ENCODE measurements at regions not wholly inside any gene's neighbourhood (a gene's known extent, or its start where the extent isn't known, plus 50 kb on each side); places are given as distances from the start of the nearest gene placed in this dataset.
A peak's percentile ranks its signal among the peaks of the same experiment; 100 is the strongest.

DNA sequence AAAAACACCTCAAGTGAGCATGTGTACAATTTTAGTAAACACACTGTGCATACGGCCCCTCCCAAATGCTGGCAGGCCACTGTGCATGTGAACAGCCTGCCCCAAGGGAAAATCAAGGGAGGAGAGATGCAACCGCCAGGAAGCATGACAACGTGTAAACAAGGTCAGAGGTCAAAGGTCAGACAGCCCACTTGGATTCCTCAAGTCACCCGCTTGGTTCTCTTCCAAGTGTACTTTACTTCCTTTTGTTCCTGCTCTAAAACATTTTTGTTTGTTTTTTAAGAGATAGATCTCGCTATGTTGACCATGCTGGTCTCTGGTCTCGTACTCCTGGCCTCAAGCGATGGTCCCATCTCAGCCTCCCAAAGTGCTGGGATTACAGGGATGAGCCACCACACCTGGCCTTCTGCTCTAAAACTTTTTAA lies 126.7 kb upstream of the SHB start (continued):
- TF ChIP-seq ETV5 (CRISPR knock-in tag; IDR thresholded peaks at IDR 0.05; ENCODE audit: borderline replicate concordance) (peak; percentile 57; the same call in 1 of the 2 replicates), ZMYM3 (CRISPR knock-in tag; IDR thresholded peaks at IDR 0.05) (0 out of 2 replicates have a peak, but pooled peaks have one; percentile 6), TRIM24 (CRISPR knock-in tag; IDR thresholded peaks at IDR 0.05) (0 out of 2 replicates have a peak, but pooled peaks have one; percentile 56), RXRB (CRISPR knock-in tag; IDR thresholded peaks at IDR 0.05; ENCODE audit: borderline replicate concordance) (peak; percentile 81), TCF7 (IDR thresholded peaks at IDR 0.05; ENCODE audit: low read depth) (peak; percentile 32), ZMAT3 (CRISPR knock-in tag; conservative IDR thresholded peaks at IDR 0.05) (no peak), GABPA (IDR thresholded peaks at IDR 0.05; ENCODE audit: low read depth, low read length) (no peak), GABPA (CRISPR knock-in tag; IDR thresholded peaks at IDR 0.05; ENCODE audit: low read depth) (0 out of 2 replicates have a peak, but pooled peaks have one; percentile 22), GATAD2A (CRISPR knock-in tag; IDR thresholded peaks at IDR 0.05) (peak; percentile 68), THYN1 (CRISPR knock-in tag; IDR thresholded peaks at IDR 0.05; ENCODE audit: borderline replicate concordance, low read depth) (no peak), THAP11 (CRISPR knock-in tag; IDR thresholded peaks at IDR 0.05) (peak; percentile 48; the same call in 1 of the 2 replicates), HMGXB3 (CRISPR knock-in tag; IDR thresholded peaks at IDR 0.05; ENCODE audit: borderline replicate concordance) (peak; percentile 52; the same call in 1 of the 2 replicates), ZNF329 (CRISPR knock-in tag; IDR thresholded peaks at IDR 0.05; ENCODE audit: low read depth) (no peak)
- TF ChIP-seq, protein P1, sequence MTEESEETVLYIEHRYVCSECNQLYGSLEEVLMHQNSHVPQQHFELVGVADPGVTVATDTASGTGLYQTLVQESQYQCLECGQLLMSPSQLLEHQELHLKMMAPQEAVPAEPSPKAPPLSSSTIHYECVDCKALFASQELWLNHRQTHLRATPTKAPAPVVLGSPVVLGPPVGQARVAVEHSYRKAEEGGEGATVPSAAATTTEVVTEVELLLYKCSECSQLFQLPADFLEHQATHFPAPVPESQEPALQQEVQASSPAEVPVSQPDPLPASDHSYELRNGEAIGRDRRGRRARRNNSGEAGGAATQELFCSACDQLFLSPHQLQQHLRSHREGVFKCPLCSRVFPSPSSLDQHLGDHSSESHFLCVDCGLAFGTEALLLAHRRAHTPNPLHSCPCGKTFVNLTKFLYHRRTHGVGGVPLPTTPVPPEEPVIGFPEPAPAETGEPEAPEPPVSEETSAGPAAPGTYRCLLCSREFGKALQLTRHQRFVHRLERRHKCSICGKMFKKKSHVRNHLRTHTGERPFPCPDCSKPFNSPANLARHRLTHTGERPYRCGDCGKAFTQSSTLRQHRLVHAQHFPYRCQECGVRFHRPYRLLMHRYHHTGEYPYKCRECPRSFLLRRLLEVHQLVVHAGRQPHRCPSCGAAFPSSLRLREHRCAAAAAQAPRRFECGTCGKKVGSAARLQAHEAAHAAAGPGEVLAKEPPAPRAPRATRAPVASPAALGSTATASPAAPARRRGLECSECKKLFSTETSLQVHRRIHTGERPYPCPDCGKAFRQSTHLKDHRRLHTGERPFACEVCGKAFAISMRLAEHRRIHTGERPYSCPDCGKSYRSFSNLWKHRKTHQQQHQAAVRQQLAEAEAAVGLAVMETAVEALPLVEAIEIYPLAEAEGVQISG (CRISPR knock-in tag; IDR thresholded peaks at IDR 0.05): 0 out of 2 replicates have a peak, but pooled peaks have one; percentile 22
- TF ChIP-seq, protein P2, sequence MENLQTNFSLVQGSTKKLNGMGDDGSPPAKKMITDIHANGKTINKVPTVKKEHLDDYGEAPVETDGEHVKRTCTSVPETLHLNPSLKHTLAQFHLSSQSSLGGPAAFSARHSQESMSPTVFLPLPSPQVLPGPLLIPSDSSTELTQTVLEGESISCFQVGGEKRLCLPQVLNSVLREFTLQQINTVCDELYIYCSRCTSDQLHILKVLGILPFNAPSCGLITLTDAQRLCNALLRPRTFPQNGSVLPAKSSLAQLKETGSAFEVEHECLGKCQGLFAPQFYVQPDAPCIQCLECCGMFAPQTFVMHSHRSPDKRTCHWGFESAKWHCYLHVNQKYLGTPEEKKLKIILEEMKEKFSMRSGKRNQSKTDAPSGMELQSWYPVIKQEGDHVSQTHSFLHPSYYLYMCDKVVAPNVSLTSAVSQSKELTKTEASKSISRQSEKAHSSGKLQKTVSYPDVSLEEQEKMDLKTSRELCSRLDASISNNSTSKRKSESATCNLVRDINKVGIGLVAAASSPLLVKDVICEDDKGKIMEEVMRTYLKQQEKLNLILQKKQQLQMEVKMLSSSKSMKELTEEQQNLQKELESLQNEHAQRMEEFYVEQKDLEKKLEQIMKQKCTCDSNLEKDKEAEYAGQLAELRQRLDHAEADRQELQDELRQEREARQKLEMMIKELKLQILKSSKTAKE (CRISPR knock-in tag; IDR thresholded peaks at IDR 0.05; ENCODE audit: borderline replicate concordance): 0 out of 2 replicates have a peak, but pooled peaks have one; percentile 40
- TF ChIP-seq, protein P3, sequence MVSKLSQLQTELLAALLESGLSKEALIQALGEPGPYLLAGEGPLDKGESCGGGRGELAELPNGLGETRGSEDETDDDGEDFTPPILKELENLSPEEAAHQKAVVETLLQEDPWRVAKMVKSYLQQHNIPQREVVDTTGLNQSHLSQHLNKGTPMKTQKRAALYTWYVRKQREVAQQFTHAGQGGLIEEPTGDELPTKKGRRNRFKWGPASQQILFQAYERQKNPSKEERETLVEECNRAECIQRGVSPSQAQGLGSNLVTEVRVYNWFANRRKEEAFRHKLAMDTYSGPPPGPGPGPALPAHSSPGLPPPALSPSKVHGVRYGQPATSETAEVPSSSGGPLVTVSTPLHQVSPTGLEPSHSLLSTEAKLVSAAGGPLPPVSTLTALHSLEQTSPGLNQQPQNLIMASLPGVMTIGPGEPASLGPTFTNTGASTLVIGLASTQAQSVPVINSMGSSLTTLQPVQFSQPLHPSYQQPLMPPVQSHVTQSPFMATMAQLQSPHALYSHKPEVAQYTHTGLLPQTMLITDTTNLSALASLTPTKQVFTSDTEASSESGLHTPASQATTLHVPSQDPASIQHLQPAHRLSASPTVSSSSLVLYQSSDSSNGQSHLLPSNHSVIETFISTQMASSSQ (IDR thresholded peaks at IDR 0.05; ENCODE audit: low read depth): 0 out of 2 replicates have a peak, but pooled peaks have one; percentile 14
- TF ChIP-seq, protein P3 (CRISPR knock-in tag; IDR thresholded peaks at IDR 0.05; ENCODE audit: borderline replicate concordance): no peak
